Type B pancreatic cell (in vitro differentiated cells): ENCODE measurements at regions not wholly inside any gene's neighbourhood (a gene's known extent, or its start where the extent isn't known, plus 50 kb on each side); places are given as distances from the start of the nearest gene placed in this dataset.

ENCODE experiments used
- DNase-seq: peaks from one replicate; pipeline ENCODE4 v3.0.0; 2021; ENCODE audit warnings: mixed read lengths; ENCODE audit not compliant: unreplicated experiment; ENCODE audit errors: extremely low spot score
- H3K27ac Mint-ChIP-seq: 2 replicates; pipeline ENCODE4 v1.8.0; 2021; ENCODE audit warnings: mild to moderate bottlenecking, mixed read lengths
- H3K27me3 Mint-ChIP-seq: 2 replicates; pipeline ENCODE4 v1.8.0; 2021; ENCODE audit warnings: mixed read lengths
- H3K36me3 Mint-ChIP-seq: 2 replicates; pipeline ENCODE4 v1.8.0; 2021; ENCODE audit warnings: mixed read lengths
- H3K4me1 Mint-ChIP-seq: one replicate; pipeline ENCODE4 v1.8.0; 2021; ENCODE audit warnings: mixed read lengths; ENCODE audit not compliant: unreplicated experiment
- H3K4me3 Mint-ChIP-seq: 2 replicates; pipeline ENCODE4 v1.8.0; 2021; ENCODE audit warnings: mild to moderate bottlenecking, mixed read lengths
- H3K9me3 Mint-ChIP-seq: 2 replicates; pipeline ENCODE4 v1.8.0; 2021; ENCODE audit warnings: mixed read lengths
- TF ChIP-seq, protein P1 (sequence below): fragments of 200-600 bp; sonication (generic); conservative IDR thresholded peaks from 2 replicates; pipeline ENCODE4 v1.5.0; 2021; ENCODE audit warnings: antibody characterized with exemption, mild to moderate bottlenecking

DNA sequence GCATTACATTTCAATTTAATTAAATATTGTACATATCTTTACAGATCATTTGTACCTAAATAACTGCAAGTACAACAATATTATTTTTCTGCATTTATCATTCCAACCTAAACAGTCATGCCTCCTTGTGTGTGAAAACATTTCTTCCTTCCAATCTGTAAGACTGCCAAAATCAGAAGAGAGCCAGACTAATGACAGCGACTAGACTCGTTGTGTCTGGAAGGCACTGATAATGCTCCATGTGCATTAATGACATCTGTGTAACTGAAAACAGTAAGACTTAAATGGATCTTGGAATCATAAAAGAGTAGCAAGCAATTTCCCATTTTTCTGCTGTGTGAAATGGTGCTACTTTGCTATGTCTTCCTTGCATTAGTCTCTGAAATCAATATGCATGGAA lies 278.0 kb upstream of the DSEL start:
- Mint-ChIP-seq H3K36me3 (no peaks in the 10 kb centered on the region), H3K27me3 (no peaks in the 10 kb centered on the region), H3K9me3 (no peaks in the 10 kb centered on the region), H3K4me3 (no peak overlapping the region), H3K27ac (no peak overlapping the region), H3K4me1 (no peaks in the 10 kb centered on the region)
- DNase-seq = no peak
- TF ChIP-seq, protein P1, sequence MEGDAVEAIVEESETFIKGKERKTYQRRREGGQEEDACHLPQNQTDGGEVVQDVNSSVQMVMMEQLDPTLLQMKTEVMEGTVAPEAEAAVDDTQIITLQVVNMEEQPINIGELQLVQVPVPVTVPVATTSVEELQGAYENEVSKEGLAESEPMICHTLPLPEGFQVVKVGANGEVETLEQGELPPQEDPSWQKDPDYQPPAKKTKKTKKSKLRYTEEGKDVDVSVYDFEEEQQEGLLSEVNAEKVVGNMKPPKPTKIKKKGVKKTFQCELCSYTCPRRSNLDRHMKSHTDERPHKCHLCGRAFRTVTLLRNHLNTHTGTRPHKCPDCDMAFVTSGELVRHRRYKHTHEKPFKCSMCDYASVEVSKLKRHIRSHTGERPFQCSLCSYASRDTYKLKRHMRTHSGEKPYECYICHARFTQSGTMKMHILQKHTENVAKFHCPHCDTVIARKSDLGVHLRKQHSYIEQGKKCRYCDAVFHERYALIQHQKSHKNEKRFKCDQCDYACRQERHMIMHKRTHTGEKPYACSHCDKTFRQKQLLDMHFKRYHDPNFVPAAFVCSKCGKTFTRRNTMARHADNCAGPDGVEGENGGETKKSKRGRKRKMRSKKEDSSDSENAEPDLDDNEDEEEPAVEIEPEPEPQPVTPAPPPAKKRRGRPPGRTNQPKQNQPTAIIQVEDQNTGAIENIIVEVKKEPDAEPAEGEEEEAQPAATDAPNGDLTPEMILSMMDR = no peak

DNA sequence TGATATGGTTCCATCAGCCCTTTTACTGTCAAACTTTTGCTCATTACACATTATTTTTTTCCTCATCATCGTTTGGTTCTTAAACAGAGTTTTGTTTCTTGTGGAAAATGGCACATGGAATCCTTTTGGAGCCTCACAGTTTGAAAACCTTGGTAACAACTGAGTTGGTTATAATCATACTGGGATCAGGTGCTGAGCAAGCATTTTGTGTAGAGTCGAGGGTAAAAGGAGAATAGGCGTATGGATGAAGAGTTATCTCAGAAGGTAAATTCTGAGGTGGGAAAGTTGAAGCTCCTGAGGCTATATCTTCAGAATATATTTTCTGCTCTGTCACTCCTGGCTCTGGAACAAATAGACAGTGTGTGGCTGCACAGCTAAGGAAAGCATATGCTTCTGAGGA lies 274.0 kb upstream of the DSEL start:
- Mint-ChIP-seq H3K4me3 (no peak overlapping the region), H3K27me3 (no peaks in the 10 kb centered on the region), H3K36me3 (no peaks in the 10 kb centered on the region), H3K9me3 (no peaks in the 10 kb centered on the region), H3K27ac (no peak overlapping the region), H3K4me1 (no peaks in the 10 kb centered on the region)
- no peak for DNase-seq
- TF ChIP-seq, protein P1 = no peak

DNA sequence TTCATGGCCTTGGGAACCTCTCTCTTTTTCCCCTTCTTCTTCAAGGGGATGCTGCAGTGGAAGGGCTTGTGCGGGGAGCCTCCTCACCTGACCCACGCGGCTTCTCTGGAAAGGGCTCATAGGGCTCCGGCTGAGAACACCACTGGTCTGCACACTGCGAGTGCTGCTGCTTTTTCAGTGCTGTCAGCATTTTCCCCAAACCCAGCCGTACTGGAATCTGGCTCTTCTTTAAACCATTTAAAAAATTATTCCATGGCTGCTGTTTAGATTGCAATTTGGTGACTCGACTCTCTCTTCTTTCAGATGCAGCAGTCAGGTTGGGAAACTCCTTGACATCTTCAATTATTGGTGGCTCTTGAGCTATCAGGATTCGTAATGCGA lies 272.6 kb upstream of the DSEL start:
- no peaks in the 10 kb centered on the region for H3K27me3 Mint-ChIP-seq
- H3K4me1 Mint-ChIP-seq = no peaks in the 10 kb centered on the region
- TF ChIP-seq, protein P1 = no peak
- DNase-seq = no peak
- H3K36me3 Mint-ChIP-seq = no peaks in the 10 kb centered on the region
- H3K27ac Mint-ChIP-seq = no peak overlapping the region
- H3K9me3 Mint-ChIP-seq = no peaks in the 10 kb centered on the region
- no peak overlapping the region for H3K4me3 Mint-ChIP-seq

DNA sequence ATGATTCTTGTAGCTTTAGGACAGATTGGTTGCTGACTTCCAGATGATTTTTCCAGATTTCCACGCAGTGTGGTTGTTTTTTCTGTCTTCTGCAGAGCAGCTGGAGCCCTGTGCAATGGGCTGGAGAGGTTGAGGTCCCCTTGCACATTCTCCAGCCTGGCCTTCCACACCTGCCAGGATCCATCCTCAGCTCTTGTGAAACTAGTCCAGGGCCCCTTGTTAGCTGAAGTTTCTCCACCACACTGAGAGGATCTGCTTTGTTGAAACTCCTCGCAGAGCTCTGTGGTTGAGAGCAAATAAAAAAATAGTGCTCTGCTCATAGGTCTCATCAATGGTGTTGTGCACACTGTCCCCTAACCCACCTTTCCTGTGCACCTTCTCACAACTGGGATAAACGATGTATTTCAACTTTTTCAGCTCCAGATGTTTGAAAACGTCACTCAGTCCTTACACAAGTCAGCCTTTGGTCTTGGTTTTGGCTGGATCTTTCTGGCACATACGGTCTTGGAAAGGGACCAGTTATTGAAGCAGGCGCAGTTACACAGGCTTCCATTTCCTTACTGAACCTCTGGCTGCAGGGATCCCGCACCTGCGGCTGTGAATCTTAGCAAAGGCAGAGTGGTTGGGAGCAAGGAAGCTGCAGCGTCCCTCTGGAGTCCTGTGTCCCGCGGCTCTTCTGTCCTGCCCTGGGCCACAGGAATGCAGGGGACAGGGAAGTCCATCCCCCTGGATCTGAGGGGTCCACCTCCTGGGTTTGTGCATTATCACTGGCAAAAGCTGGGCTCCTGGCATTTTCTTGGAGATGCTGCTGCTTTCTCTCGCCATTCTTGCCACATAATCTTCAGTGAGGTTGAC lies 272.0 kb upstream of the DSEL start:
- DNase-seq = no peak
- H3K27ac Mint-ChIP-seq = no peak overlapping the region
- H3K4me1 Mint-ChIP-seq = no peaks in the 10 kb centered on the region
- H3K4me3 Mint-ChIP-seq = no peak overlapping the region
- H3K9me3 Mint-ChIP-seq = no peaks in the 10 kb centered on the region
- H3K27me3 Mint-ChIP-seq = no peaks in the 10 kb centered on the region
- TF ChIP-seq, protein P1 = no peak
- H3K36me3 Mint-ChIP-seq = no peaks in the 10 kb centered on the region

DNA sequence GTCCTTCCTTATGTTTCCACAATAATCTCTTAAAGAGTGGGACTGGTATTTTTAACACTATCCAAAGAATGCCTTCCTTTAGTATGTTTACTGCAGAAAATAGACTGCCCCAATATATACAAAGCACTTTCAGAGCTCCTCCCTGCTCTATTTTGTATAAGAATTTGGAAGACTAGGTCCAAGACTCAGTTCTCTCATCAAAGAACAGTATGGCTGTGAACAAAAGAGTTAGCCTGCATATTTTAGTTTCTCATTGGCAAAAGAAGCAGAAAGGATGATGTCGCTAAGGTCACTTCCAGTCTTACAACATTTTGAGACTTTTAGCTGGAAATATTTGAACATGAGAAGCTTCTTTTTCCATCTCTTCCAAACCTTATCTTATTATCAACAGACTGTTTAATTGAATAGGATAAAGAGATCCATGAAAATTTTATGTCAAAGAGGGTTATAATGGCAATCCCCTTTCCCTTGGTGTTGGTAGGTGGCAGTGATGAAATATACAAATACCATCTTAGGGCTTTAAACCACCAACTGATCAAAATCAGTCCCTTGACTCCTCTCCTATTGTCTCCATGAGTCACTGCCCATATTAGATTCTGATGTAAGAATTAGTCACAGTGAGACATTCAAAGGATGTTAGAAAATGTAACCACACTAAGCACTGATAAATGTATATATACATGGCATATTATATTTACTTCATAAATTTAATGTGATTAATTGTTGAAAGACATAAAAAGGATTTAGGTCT lies 266.9 kb upstream of the DSEL start:
- Mint-ChIP-seq H3K4me3 (no peak overlapping the region), H3K4me1 (no peaks in the 10 kb centered on the region), H3K27me3 (no peaks in the 10 kb centered on the region), H3K27ac (no peak overlapping the region), H3K36me3 (no peaks in the 10 kb centered on the region), H3K9me3 (no peaks in the 10 kb centered on the region)
- TF ChIP-seq, protein P1 = no peak
- DNase-seq = no peak
